H7 (cell line): ENCODE measurements at regions not wholly inside any gene's neighbourhood (a gene's known extent, or its start where the extent isn't known, plus 50 kb on each side); places are given as distances from the start of the nearest gene placed in this dataset.

ENCODE experiments used
- DNase-seq: peaks from one replicate; pipeline ENCODE4 v3.0.0; 2012
- H3K27me3 ChIP-seq: 2 replicates; pipeline ENCODE4 v1.6.0; 2011; ENCODE audit warnings: mild to moderate bottlenecking, low read length; ENCODE audit not compliant: control insufficient read depth, insufficient read depth
- H3K36me3 ChIP-seq: replicated peaks from 2 replicates; pipeline ENCODE4 v1.5.1; 2011; ENCODE audit warnings: low read length; ENCODE audit not compliant: control insufficient read depth, insufficient read depth
- H3K4me3 ChIP-seq: 2 replicates; pipeline ENCODE4 v1.5.1; 2011; ENCODE audit warnings: low read depth, mild to moderate bottlenecking, control low read depth, low read length, moderate library complexity; ENCODE audit not compliant: insufficient read depth

DNA sequence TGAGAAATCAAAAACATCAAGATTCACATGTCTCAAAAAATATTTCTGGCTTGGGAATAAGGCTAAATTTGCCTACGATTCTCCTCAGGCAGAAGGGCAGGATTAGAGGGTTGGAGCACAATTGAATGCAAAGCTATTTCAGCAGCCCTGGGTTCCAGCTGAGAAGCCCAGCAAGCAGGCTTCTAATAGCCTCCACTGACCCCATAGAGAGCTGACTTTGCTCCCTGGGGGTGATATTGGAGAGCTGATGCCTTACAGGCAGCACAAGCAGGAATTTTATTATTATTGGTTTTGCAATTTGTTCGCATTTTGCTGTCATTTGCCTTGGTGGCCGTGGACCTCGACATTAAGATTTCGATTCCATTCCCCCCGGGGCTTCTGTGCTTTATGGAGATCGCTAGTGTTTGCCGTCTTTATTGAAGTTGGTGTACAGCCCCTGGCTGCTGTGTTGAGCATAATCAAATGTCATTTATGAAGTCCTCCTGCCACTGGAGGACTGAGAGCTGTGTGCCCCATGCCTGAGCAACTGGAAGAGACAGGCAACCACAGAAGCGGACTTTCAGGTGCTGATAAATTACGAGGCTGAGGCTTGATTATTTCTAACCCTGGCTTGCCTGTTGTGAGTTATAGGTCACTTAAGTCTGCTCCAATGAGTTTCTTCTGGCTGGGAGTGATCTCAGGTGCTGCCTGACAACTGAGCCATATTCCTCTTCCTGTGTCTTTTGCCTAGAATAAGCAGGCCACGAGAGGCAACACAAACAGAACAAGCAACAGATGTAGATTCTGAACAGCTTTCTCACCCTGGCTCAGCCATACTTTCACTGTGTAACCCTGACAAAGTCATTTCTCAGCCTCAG, 518.4 kb upstream of the CAMK1G start:
- Histone ChIP-seq H3K4me3 (no peak overlapping the region), H3K27me3 (no peaks in the 10 kb centered on the region; the same call in 1 of the 2 replicates), H3K36me3 (no peaks in the 10 kb centered on the region)
- peak; percentile 22 for DNase-seq

GRCh38 chr1:209072481-209072880, 511.0 kb upstream of the CAMK1G start:
- Histone ChIP-seq H3K4me3 (no peak overlapping the region), H3K36me3 (no peaks in the 10 kb centered on the region), H3K27me3 (no peaks in the 10 kb centered on the region)
- DNase-seq: no peak

DNA sequence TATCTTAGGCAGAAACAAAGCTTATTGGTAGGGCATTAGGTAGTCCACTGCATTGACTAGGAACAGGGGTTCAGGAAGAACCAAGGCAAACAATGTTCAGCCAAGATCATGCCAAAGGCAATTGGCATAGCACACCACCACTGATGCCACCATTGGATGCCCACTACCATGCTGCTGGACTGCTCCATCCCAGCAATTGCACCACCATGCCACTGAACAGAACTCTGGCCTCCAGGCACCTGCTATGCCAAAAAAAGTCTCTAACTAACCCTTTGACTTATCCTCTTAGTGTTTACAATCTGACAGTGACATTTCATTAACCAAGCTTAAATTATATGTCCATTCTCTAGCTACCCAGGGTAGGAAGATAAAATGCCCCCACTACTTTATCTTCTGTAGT, 509.6 kb upstream of the CAMK1G start:
- Histone ChIP-seq H3K36me3 (no peaks in the 10 kb centered on the region), H3K27me3 (no peaks in the 10 kb centered on the region), H3K4me3 (no peak overlapping the region)
- no peak for DNase-seq

DNA sequence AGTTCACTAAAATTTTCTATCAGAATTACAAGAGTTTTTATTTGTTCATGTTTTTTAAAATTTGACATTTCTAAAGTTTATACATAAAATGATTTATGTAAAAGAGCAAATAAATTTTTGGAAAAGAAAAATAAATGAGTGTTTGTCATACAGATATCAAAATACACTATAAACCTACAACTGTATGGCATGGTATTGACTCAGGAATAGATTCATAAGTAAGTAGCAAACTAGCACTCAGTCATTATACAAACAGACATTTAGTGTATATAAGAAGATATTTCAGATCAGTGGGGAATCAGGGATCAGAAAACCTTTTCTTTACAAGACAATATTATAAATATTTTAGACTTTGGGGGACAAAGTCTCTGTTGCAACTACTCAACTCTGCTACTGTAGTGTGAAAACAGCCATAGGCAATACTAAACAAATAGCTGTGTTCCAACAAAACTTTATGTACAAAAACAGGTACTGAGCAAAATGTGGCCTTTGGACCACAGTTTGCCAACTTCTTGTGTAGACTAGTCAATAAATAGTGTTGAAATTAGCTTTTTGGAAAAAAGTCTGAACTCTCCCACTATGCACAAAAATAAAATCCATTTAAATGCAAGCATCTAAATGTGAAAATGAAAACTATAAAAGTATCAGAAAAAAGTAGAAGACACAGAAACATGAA, 508.8 kb upstream of the CAMK1G start:
- Histone ChIP-seq H3K36me3 (no peaks in the 10 kb centered on the region), H3K4me3 (no peak overlapping the region), H3K27me3 (no peaks in the 10 kb centered on the region)
- DNase-seq: no peak

- Histone ChIP-seq H3K36me3 (no peaks in the 10 kb centered on the region), H3K27me3 (no peaks in the 10 kb centered on the region), H3K4me3 (no peak overlapping the region)
- peak; percentile 24 for DNase-seq
These were observed 506.8 kb upstream of the CAMK1G start for GRCh38 chr1:209076688-209077087.

DNA sequence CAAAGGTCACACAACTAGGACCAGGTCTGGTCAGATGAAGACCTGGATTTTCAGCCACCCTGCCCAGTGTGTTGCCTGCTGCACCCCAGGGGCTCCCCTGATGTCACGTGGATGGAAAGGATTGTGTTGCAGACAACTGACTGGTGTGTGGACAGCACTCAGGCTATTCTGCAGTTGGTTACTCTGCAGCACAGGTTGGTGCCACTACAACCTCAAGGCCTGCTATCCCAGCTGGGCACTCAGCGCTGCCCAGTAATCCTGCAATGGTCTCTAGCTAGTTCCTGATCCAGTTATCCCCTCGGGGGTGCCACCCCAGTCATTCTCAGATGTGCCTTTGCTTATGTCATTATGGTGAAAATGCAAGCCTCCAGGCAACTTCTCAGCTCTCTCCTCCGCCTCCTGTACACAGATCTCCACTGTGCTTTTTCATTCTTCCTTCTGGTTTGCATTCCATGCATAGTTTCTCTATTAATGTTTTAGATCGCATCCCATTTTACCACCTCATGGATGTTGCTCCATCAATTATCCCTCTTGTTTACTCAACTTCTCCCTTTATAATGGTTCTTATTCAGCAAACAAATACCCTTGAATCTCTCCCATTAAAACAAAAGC, 503.2 kb upstream of the CAMK1G start:
- Histone ChIP-seq H3K4me3 (no peak overlapping the region), H3K36me3 (no peaks in the 10 kb centered on the region), H3K27me3 (no peaks in the 10 kb centered on the region)
- no peak for DNase-seq

GRCh38 chr1:209086486-209087192, 496.9 kb upstream of the CAMK1G start:
- Histone ChIP-seq H3K27me3 (no peaks in the 10 kb centered on the region), H3K36me3 (no peaks in the 10 kb centered on the region), H3K4me3 (no peak overlapping the region)
- no peak for DNase-seq

DNA sequence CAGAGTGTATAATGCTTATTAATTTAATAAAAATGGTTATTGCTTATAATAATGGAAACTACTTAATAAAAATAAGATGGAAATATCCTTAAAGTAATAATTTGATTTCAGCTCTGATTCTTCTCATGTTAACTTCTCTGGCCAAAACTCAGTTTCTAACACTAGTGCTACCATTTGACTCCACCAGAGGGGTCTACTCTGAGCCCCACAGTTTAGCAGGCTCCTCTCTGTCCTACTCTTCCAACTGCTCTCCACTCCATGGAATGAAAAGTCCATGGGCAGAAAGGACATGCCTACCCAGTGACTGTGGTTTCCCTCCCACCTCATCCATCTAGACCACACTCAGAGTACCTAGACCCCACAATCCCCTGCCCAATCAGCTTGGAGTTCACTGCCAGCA, 489.1 kb upstream of the CAMK1G start:
- DNase-seq: peak; percentile 22
- H3K4me3 ChIP-seq: no peak overlapping the region
- no peaks in the 10 kb centered on the region for H3K27me3 ChIP-seq
- H3K36me3 ChIP-seq: no peaks in the 10 kb centered on the region

- H3K36me3 ChIP-seq: no peaks in the 10 kb centered on the region
- H3K4me3 ChIP-seq: no peak overlapping the region
- H3K27me3 ChIP-seq: no peaks in the 10 kb centered on the region
- DNase-seq: no peak
These were observed 487.6 kb upstream of the CAMK1G start for GRCh38 chr1:209095627-209096595.

DNA sequence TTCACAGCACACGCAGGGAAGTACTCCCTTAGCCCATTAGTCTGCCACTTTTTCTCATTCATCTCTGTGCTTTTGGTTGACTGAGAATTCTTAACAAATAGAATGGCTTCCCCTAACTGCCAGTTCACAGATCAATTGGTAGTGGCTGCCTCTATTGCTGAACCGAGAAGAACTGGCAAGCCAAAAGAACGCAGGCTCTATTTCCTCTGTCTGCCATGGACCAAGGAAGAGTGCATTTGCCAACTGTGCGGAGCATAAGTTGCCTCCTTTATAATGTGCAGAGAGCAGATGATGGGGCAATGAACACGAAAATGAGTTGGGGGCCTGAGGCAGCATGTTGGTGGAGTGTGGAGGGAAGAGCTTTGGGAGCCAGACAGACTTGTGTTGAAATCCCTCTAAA, 483.1 kb upstream of the CAMK1G start:
- Histone ChIP-seq H3K27me3 (no peaks in the 10 kb centered on the region), H3K4me3 (no peak overlapping the region), H3K36me3 (no peaks in the 10 kb centered on the region)
- no peak for DNase-seq

DNA sequence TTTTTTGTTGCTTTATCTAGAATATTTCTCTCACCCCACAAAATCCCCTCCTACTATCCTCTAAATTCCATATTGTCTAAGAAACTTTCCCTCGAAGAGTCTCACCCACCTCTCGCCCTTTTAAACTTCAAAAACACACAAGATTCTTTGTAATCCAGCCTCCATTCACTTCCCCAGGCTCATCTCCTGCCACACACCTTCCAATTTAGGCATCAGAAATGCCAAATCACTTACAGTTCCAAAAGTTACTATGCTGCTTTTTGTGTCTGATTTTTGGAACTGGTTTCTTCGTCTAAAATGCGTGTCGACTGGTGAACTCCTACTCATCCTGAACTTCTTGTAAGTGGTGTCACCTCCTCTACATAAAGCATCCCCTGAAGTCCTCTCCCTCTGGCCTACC, 482.4 kb upstream of the CAMK1G start:
- H3K4me3 ChIP-seq: no peak overlapping the region
- DNase-seq: no peak
- no peaks in the 10 kb centered on the region for H3K27me3 ChIP-seq
- no peaks in the 10 kb centered on the region for H3K36me3 ChIP-seq

DNA sequence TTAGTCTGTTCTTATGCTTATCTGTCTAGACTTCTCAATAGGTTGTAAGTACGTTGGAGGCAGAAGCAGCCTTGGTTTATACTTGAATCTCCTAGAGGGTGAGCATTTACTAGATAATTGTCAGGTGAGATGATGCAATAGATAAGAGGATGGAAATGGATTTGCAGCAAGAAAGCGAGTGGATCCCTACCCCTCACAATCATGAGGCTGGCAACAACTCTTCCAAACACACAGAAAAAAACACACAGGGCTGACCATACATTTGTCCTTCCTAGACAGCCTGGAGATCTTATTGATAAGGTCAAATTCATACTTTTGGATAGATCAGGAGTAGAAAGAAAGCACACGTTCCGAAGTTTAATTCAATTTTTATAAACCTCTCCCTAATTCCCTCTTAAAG, 481.4 kb upstream of the CAMK1G start:
- no peaks in the 10 kb centered on the region for H3K27me3 ChIP-seq
- H3K4me3 ChIP-seq: no peak overlapping the region
- H3K36me3 ChIP-seq: no peaks in the 10 kb centered on the region
- no peak for DNase-seq

DNA sequence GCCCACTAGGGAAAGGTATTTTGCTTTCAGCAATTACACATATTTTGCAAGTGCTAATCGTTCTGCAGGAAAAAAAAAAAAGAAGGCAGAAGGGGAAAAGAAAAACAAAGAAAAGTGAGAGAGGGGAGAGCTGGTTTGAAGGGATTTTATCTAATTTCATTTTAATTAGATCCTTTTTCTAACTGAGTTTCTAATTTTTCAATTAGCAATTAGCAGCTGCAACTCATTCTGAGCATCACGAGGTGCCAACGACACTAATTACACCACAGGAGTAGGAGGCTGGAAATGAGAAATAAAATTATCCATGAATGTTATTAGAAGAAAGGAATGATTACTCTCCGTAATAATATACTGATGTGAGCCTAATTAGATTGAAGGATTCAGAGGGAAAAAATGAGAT, 481.0 kb upstream of the CAMK1G start:
- DNase-seq: no peak
- Histone ChIP-seq H3K27me3 (no peaks in the 10 kb centered on the region), H3K36me3 (no peaks in the 10 kb centered on the region), H3K4me3 (no peak overlapping the region)

- no peaks in the 10 kb centered on the region for H3K27me3 ChIP-seq
- H3K4me3 ChIP-seq: no peak overlapping the region
- H3K36me3 ChIP-seq: no peaks in the 10 kb centered on the region
- DNase-seq: no peak
These were observed 480.4 kb upstream of the CAMK1G start for GRCh38 chr1:209103092-209103491.
